CD4-positive, alpha-beta T cell treated with Interleukin-17A for 4 hours (primary cell): ENCODE measurements at regions not wholly inside any gene's neighbourhood (a gene's known extent, or its start where the extent isn't known, plus 50 kb on each side); places are given as distances from the start of the nearest gene placed in this dataset.

Experiments
- DNase-seq: peaks from one replicate; pipeline ENCODE4 v3.0.0-alpha.2; 2020; ENCODE audit warnings: mixed read lengths

- no peak for DNase-seq
Observed at GRCh38 chr1:50358962-50359361, 64.3 kb downstream of the DMRTA2 start.

- no peak for DNase-seq
Observed at GRCh38 chr1:50357186-50357585, 66.1 kb downstream of the DMRTA2 start.

DNA sequence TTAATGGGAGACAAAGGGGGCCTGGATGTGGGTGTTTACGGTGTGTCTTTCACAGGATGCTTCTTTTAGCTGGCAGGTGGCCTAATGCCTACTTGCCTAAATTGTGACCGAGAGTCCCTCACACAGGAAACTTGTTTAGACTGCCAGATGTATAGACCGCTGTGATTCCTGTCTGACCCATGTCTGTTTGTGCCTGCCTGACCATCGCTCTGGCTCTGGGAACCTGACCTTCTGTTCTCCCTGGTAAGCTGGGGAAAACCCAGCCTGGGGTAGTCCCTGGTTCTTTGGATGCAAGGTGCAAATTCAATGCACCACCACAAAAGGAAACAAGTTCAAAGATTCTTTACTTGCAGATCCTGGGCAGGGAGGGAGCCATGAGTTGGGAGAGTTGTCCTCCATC, 68.4 kb downstream of the DMRTA2 start:
- no peak for DNase-seq

- no peak for DNase-seq
Observed at GRCh38 chr1:50352428-50352827, 70.8 kb downstream of the DMRTA2 start.

DNA sequence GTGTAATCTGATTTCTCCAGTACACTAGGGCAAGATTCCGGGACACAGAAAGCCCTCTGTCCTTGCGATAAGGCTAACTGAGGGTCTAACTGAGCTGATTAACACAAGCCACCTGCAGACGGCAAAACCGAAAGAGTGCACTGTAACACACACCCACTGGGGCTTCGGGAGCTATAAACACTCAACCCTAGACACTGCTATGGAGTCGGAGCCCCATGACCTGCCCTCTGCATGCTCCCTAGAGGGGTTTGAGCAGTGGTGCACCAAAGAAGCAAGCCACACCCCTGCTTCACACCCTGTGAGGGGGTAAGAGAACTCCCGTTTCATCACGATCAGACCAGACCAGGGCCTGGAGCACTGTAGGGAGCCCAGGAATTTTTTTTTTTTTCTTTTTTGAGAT, 72.4 kb downstream of the DMRTA2 start:
- no peak for DNase-seq

DNA sequence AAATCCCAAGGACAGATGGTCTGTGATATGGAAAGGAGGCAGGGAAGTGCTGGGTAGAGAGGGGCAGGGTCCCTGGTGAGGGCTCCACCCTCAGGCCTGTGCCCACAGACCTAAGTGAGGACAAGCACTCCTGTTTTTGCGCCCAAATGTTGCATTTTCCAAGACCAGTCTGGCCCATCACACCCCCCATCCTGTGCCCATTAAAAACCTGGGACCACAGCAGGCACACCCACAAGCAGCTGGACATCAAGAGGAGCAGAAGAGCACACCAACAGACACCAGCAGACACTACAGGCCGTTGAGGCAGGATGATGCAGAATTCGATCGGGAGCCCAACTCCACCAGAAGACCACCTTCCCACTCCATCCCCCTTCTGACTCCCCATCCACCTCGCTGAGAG, 72.8 kb downstream of the DMRTA2 start:
- DNase-seq: no peak

GRCh38 chr1:50349242-50349565, 74.0 kb downstream of the DMRTA2 start:
- no peak for DNase-seq

- peak; percentile 35 for DNase-seq
Observed at GRCh38 chr1:50348449-50349241, 74.6 kb downstream of the DMRTA2 start.

DNA sequence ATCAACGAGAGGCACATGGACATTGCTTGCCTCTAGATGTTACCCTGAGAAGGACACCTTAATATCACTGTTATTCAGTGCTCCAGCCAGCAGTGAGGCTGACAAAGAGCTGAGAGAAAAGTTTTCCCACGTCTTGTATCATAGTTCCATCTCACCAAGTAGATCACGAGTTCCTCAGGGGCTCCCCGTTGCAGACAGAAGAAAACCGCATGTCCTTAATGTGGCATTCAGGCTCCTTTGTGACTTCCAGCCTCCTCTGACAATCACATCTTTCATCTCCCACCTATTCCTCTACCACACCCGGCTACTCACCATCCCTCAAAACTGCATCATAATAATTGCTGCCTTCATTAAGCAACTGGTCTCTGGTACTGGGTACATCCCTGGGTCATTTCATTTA, 75.3 kb downstream of the DMRTA2 start:
- no peak for DNase-seq

GRCh38 chr1:50346621-50347020, 76.6 kb downstream of the DMRTA2 start:
- DNase-seq: no peak

DNA sequence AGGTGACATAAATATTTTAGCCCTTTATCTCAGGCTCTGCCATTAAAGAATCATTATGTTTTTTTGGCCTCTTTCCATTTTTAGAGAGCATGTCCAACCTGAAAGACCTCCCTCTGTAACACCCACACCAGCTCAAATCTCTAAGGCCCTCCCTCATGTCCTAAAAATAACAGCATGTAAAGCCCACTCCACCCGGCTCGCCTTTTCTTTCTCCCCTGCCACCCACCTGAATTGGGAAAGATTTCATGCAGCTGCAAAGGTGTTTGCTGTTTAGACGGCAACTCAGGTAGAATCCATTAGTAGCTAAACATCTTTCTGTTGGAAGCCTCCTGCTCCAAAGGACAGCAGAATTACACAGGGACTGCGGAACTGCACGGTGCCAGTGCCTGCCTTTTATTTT, 79.9 kb downstream of the DMRTA2 start:
- no peak for DNase-seq

- no peak for DNase-seq
Observed at GRCh38 chr1:50342525-50342924, 80.7 kb downstream of the DMRTA2 start.

DNA sequence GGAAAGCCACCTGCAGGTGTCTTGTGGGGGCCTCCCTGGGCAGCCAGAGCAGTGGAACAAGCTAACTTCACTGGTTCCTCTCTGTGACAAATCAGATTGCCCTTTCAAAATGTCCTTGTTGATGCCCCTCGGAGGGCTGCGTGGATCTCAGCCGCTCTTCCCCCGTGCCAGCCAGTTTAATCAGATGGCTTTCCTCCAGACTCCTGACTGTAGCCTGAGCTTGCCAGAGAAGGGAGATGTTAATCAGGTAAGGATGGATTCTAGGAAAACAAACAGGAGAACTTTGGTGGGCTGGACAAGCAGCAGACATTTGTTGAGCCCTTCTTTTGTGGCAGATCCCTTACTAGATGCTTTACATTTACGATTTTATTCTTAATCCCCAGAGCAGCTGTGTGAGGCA, 88.2 kb downstream of the DMRTA2 start:
- DNase-seq: no peak

GRCh38 chr1:50333595-50333974, 89.7 kb downstream of the DMRTA2 start:
- peak; percentile 48 for DNase-seq

DNA sequence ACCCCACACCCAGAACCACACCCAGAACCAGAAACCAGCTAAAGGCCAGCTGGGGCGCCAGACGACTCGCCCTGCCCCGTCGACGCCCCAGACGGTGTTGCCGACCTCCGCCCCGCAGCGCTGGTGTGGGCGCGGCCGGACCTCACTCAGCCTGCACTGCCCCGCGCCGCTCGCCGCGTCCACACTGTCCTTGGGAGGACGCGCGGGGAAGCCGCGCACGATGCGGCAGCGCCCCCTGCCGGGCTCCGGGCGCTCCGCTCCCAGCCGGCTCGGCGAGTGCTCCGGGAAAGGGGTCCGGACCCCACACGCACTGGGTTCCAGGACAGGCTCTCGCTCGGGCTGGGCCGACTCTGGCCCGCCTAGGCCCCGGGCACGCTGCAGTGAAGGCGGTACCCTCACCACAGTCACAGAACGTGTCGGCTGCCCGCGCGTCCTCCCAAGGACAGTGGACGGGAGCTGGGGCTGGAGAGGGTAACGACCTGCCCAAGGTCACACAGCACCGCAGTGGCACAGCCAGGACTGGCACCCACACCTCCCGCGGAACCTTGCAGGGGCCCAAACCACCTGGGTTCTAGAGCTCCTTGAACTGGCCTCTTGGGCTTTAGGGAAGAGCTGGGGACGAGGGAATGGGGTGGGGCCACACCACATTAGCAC, 90.2 kb downstream of the DMRTA2 start:
- peak; percentile 49 for DNase-seq

DNA sequence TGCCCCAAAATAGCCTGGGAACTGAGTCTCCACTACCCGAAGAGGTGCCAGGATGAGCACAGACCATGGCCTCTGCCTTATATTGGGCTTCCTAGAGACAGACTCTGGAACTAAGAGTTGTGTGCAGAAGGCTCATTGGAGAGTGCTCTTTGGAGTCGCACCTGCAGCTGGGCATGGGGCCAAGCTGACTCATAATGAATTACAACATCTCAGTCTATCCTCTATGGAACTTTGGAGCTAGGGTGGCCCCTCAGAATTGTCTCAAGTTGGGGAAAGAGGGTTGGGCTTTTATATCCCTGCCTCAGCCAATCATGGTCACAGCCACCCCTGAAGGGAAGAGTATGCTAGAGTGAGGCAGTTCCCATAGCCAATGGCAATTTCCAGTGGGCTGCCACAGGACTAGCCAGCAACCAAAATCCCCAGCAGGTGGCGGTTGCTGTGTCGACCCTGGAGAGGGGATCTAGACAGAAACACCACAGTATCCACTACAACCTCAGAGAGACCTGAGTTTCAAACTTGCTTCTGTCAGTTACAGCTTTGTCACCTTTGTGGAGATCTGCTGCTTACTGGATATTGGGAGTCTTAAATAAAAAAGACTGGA, 93.8 kb downstream of the DMRTA2 start:
- DNase-seq: no peak

- DNase-seq: no peak
Observed at GRCh38 chr1:50328552-50328951, 94.7 kb downstream of the DMRTA2 start.

DNA sequence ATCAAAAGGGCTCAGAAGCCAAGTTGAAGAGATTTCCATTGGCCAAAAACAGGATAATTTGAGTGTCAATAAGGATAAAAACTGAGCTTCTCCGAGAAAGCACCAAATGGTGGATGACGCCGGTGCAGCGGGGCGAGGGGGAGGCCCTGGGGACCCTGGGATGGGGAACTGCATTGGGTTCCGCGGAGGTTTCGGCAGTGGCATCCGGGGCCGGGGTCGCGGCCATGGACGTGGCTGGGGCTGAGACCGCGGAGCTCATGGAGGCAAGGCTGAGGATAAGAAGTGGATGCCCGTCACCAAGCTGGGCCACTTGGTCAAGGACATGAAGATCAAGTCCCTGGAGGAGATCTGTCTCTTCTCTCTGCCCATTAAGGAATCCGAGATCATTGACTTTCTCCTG, 97.2 kb downstream of the DMRTA2 start:
- DNase-seq: no peak

DNA sequence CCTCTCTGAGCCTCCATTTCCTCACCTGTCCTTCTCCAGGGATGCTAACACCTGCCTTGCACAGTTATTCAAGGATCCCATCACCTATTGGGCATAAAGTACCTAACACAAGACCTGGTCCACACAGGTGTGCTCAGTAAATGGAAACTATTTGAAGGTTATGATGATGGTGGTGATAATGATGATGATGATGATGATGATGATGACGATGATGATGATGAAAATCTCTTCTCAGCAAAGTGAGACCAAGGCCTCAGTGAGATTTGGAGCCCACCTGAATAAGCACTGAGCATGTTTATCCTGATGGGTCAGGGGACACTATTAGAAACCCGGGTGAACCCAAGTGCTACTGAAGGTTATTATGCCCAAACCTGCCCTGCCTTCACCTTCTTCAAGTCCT, 100.7 kb downstream of the DMRTA2 start:
- no peak for DNase-seq

GRCh38 chr1:50318428-50318827, 104.8 kb downstream of the DMRTA2 start:
- DNase-seq: no peak

GRCh38 chr1:50308878-50309277, 114.4 kb downstream of the DMRTA2 start:
- DNase-seq: no peak

GRCh38 chr1:50305808-50306207, 117.4 kb downstream of the DMRTA2 start:
- no peak for DNase-seq

GRCh38 chr1:50300297-50300696, 122.9 kb downstream of the DMRTA2 start:
- DNase-seq: no peak

DNA sequence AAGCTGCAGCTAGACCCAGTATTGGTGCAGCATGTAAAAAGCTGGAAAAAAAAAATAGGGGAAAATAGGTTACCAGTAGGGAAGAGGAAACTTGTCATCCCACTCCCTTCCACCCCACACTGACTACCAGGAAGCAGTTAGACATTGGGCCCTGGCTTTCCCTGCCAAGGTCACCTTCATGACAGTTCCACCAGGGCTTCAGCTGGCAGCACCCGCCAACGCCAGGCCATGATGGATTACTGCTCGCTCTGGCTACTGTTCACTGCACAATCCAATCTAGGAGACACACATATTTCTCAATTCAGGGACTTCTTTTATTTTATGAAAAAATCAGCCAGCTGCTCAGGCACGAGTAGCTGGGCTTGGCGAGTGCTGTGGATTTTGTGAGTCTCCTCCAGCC, 127.7 kb downstream of the DMRTA2 start:
- no peak for DNase-seq

DNA sequence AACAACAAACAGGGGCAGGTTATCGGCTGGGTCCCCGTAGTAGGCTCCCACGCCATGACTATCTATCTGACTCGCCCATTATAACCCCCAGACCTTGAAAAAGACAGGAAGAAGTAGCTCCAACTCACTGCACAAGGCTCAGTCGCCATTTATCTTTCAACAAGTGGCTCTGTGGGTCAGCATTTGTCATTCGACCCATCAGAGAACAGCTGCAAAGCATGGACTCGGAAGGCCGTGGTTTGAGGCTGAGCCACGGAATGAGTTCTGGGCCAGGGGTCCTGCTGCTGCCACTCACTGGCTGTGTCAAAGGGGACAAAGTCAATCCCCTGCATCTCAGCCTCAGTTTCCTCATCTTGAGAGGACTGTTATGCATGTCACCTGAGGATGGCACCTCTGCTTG, 131.0 kb downstream of the DMRTA2 start:
- no peak for DNase-seq
